GM18907 (cell line): ENCODE measurements at regions not wholly inside any gene's neighbourhood (a gene's known extent, or its start where the extent isn't known, plus 50 kb on each side); places are given as distances from the start of the nearest gene placed in this dataset.
"Not testable (repeated sequence)": the region's sequence is repeated elsewhere in the genome, so short reads cannot be mapped to it uniquely, and the experiment has no call there.

Experiments
- ATAC-seq: cut with Tn5 transposase; IDR thresholded peaks from one replicate; pipeline ENCODE4 v1.9.1; 2021; ENCODE audit warnings: mild to moderate bottlenecking, moderate library complexity; ENCODE audit not compliant: unreplicated experiment

DNA sequence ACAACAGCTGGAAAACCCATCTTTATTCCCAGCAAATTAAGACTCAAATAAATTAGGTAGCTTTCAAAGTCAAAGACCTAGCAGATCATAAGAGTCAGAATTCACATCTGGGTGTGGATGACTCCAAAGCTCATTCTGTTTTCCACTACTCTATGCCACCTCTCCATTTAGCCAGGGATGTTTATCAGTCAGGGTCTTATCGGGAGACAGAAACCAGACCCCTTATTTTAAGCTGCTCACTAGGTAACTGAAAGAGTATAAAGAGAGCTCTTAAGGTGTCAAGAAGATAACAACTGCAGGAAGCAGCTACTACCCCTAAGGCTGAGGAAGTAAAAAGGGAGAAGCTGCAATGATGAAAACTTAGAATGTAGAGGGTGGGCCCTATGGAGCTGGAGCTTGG, 333.7 kb upstream of the KLF3 start:
- no peak for ATAC-seq

- ATAC-seq = no peak
Measured at GRCh38 chr4:38330936-38331335, 333.1 kb upstream of the KLF3 start.

GRCh38 chr4:38332699-38333098, 331.3 kb upstream of the KLF3 start:
- no peak for ATAC-seq

- ATAC-seq = no peak
Measured at GRCh38 chr4:38333219-38333618, 330.8 kb upstream of the KLF3 start.

DNA sequence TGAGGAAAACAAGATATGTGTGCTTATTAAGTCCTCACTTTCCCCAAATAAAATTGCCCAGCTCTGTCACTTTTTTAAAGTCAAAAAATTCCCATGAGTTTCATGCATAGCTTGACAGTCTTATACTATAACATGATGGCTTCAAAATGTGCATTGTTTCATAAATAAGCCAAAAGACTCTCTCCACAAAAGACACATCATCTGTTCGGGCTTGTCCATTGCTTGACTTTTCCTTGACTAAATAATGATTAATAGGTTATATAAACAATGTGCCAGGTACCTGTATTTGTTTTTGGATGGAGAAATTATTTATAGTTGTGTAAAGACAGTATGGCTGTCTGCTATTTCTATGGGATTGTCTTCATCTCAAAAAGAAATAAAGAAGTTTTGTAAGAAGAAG, 329.2 kb upstream of the KLF3 start:
- no peak for ATAC-seq

DNA sequence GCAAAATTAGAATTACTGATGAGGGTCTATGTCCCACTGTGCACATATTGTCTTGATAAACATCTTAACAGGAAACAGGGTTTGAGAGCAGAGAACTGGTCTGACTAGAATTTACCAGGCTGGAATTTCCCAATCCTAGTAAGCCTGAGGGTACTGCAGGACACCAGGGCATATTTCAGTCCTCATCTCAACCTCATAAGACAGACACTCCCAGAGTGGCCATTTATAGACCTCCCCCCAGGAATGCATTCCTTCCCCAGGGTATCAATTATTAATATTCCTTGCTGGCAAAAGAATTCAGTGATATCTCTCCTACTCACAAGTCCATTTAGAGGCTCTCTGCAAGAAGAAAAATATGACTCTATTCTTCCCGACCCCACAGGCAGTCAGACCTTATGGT, 325.1 kb upstream of the KLF3 start:
- ATAC-seq = not testable (repeated sequence)

DNA sequence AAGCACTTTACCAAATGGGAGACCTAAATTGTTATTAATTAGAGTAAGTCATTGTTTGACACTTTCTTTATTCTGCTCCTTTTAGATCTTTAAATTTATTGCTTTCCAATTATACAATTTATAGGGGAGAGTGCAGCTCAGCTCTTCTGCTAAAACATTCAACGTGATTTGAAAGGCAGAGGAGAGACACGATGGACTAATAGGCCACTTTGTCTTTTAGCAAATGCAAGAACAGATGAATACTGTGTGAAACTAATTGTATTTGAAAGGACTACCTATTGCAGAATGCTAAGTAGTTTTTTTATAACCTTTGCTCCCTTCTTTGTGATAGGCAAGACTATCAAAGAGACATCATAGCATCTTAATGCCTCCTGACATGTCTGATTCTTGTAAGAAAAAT, 320.4 kb upstream of the KLF3 start:
- ATAC-seq = no peak

DNA sequence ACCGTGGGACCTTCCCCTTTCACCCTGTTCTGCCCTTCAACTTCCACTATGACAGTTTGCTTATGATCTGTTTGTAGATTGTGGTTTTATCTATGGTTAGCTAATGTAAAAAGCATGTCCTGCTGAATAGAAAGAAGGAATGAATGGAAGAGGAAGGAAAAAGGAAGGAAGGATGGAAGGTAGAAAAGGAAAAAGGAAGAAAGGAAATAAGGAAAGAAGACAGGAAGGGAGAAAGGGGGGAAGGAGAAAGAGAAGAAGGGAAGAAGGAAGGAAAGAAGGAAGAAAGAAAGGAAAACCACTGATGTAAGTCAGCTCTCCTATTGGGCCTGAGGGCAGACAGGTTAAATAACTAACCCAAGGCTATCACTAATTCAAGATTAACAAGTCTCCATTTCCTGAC, 319.1 kb upstream of the KLF3 start:
- ATAC-seq = no peak

DNA sequence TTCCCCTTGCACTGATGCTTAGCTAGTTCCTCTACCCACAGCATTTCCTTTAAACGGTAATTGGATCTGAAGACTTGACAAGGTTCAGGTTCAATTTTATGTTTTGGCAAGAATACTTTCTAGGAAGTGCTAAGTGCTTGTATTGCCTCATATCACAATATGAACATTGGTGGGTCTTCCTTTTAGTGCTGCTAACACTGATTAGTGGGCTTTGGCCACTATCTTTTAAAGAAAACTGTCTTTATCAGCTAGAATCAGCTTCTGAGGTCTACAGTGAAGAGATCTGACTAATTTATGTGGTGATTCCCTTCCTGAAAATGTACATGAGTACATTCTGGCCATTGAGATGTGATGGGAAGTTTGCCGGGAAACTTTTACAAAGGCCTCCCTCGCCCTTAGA, 316.7 kb upstream of the KLF3 start:
- no peak for ATAC-seq

DNA sequence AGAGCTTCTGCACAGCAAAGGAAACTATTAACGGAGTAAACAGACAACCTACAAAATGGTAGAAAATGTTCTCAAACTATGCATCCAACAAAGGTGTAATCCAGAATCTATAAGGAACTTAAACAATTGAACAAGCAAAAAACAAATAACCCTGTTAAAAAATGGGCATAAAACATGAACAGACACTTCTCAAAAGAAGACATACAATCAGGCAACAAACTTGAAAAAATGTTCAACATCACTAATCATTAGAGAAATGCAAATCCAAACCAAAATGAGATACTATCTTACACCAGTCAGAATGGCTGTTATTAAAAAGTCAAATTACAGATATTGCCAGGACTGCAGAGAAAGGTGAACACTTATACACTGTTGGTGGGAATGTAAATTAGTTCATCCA, 309.6 kb upstream of the KLF3 start:
- no peak for ATAC-seq

GRCh38 chr4:38354872-38355271, 309.1 kb upstream of the KLF3 start:
- ATAC-seq = no peak

DNA sequence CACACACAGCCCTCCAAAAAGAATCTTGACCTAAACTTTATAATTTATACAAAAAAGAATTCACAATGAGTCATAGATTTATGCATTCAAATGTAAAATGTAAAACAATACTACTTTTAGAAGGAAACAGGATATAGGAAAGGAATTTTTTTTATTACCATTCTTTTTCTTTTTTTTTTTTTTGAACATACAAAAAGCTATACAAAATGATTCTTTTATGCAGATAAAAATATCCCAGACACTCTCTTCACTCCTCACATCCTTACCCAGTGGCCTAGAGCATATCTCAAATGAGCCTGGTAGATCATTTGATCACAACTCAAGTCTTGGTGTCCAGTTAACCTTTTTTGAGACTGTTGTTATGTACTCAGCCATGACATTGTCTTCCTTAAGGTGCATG, 307.3 kb upstream of the KLF3 start:
- ATAC-seq = no peak

- ATAC-seq = no peak
Measured at GRCh38 chr4:38357546-38357945, 306.5 kb upstream of the KLF3 start.

DNA sequence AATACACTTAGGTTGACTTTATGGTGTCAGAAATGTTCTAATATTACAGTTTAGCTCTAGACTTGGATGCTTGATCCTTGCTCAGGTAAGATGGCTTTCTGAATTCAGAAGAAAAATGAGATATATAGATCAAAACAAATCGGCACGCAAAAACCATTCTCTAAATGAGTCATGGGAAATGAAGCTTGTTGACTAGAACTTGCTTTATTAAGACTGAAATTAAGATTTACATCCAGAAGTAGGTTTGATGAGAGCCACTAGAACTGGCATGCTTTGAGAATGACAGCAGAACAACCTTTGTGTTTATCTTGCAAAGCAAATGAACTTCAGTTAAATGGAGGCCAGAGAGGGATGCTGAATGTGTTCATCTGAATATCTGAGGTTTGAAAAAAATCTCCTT, 304.9 kb upstream of the KLF3 start:
- no peak for ATAC-seq

- ATAC-seq = no peak
Measured at GRCh38 chr4:38360201-38360600, 303.8 kb upstream of the KLF3 start.

GRCh38 chr4:38364383-38364963, 299.5 kb upstream of the KLF3 start:
- ATAC-seq = no peak

GRCh38 chr4:38365261-38365660, 298.7 kb upstream of the KLF3 start:
- ATAC-seq = no peak

DNA sequence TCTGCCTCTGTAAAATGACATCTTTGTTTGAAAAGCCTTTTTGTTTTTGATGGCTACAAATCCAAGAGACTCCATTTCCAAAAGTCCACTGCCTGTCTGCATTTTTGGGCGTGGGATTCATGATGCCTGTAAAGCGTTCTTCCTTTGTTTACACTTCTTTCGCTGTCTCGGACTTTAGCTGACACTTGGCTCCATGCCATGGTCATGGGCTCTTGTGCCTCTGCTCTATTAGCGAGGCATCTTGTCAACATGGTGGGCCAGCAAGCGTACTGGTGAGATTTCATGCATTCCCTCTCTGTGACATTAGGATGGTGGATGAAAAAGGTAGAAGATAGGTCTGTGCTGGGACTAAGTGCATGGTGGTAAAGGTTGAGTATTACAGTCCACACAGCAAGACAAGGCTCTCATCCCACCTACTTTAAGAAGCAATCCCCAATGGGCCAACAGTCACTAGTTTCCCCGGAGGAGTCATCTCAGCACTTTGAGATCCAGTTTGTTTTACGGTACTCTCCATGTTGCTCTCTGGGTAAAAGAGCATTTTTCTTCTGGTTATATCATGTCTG, 298.2 kb upstream of the KLF3 start:
- ATAC-seq = no peak

DNA sequence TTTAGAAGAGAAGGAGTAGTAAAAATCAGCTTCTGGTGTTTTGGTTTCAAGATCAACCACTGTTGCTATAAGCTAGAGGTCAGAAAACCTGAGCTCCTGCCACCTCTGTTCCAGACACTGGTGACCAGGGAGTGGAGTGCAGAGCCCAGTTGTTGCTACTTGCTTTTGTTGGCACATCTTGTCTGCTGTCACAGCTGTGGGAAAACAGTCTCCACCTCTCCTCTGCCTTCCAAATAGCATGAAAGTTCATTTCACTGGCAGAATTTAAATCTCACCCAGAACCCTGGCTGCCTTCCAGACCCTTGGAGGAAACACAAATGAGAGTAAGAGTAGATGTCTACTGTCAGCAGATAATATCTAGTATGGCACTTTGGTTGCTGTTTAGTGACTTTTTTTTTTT, 297.5 kb upstream of the KLF3 start:
- ATAC-seq = no peak

DNA sequence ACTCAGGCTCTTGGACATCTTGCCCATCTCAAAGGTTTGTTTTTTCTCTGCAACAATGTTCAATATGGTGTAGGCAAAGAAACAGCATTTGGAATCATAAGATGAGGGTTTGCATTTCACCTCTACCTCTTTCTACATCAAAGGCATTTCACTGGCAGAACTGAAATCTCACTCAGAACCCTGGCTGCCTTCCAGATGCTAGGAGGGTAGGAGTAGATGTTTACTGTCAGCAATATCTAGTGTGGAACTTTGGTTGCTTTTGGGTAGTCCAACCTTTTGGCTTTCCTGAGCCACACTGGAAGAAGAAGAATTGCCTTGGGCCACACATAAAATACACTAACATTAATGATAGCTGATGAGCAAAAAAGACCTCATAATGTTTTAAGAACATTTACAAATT, 297.0 kb upstream of the KLF3 start:
- no peak for ATAC-seq

- no peak for ATAC-seq
Measured at GRCh38 chr4:38367642-38368174, 296.3 kb upstream of the KLF3 start.

DNA sequence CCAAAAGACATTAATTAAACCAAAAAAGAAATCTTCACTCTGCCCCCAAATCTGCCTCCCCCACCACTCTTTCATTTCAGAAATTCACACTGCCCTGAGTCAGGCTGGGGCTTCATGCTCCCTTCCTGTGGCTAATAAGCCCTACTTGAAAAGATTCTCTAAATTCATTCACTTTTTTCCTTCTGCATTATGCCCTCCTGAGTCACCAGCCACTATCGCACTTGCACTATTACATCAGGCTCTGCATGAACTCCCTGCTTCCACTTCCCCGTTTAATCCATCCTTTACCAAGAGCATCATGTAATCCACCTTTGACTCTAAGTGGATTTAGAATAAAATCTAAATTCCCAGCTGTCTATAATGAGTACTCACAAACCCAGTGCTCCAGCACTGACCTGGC, 295.4 kb upstream of the KLF3 start:
- ATAC-seq = no peak

DNA sequence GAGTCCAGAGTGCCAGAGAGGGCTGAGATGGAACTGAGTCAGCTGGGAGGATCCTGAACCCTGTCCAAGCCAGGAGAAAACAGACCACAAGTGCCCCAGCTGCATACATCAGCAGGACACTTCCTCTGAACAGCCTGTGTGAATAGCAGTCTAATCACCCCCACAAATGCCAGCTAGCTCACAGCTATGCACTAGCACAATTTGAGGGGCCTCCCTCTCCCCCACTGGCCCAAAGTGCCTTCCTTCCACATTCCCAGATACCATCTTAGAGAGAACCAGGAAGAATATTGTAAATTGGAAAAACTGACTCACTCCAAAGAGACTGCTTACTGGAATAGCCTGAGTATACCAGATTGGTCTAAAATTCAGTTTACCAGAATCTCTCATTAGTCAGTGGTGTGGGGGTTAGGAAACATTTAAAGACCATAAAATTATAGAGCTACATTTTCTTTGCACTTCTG, 292.6 kb upstream of the KLF3 start:
- no peak for ATAC-seq
